Cerebellar nuclear complex (tissue), 1 donor: ENCODE measurements at regions not wholly inside any gene's neighbourhood (a gene's known extent, or its start where the extent isn't known, plus 50 kb on each side); places are given as distances from the start of the nearest gene placed in this dataset.

Experiments used
- DNase-seq, 2 experiments: peaks; one replicate each; lab custom pipeline; 2025; lab: John Stamatoyannopoulos, UW

- DNase-seq: no peak
Measured at GRCh38 chrX:39893417-39894338, 204.1 kb downstream of the BCOR start.

- DNase-seq: no peak
Measured at GRCh38 chrX:39894683-39895082, 203.1 kb downstream of the BCOR start.

GRCh38 chrX:39895218-39896110 is 202.3 kb downstream of the BCOR start:
- DNase-seq: no peak

- DNase-seq: no peak
Measured at GRCh38 chrX:39896951-39897740, 200.6 kb downstream of the BCOR start.

GRCh38 chrX:39897741-39898097 is 200.0 kb downstream of the BCOR start:
- no peak for DNase-seq

- no peak for DNase-seq
Measured at GRCh38 chrX:39898147-39898546, 199.6 kb downstream of the BCOR start.

- no peak for DNase-seq
Measured at GRCh38 chrX:39899059-39899458, 198.7 kb downstream of the BCOR start.

- no peak for DNase-seq
Measured at GRCh38 chrX:39899856-39900776, 197.6 kb downstream of the BCOR start.

GRCh38 chrX:39900777-39901170 is 197.0 kb downstream of the BCOR start:
- no peak for DNase-seq

GRCh38 chrX:39903343-39903742 is 194.4 kb downstream of the BCOR start:
- DNase-seq: no peak

GRCh38 chrX:39903937-39904336 is 193.8 kb downstream of the BCOR start:
- no peak for DNase-seq

GRCh38 chrX:39904816-39905537 is 192.8 kb downstream of the BCOR start:
- DNase-seq: no peak

GRCh38 chrX:39905538-39905891 is 192.2 kb downstream of the BCOR start:
- DNase-seq: no peak

GRCh38 chrX:39905946-39906345 is 191.8 kb downstream of the BCOR start:
- DNase-seq: no peak

- no peak for DNase-seq
Measured at GRCh38 chrX:39907964-39908661, 189.6 kb downstream of the BCOR start.

- no peak for DNase-seq
Measured at GRCh38 chrX:39909996-39910395, 187.8 kb downstream of the BCOR start.

- no peak for DNase-seq
Measured at GRCh38 chrX:39910651-39911050, 187.1 kb downstream of the BCOR start.

GRCh38 chrX:39911278-39911897 is 186.4 kb downstream of the BCOR start:
- no peak for DNase-seq

GRCh38 chrX:39912126-39912525 is 185.6 kb downstream of the BCOR start:
- DNase-seq: no peak
